ENCODE measurements at regions not wholly inside any gene's neighbourhood (a gene's known extent, or its start where the extent isn't known, plus 50 kb on each side); places are given as distances from the start of the nearest gene placed in this dataset.

- H3K9ac ChIP-seq: no peak overlapping the region
- no peak overlapping the region for H2AFZ ChIP-seq (ENCODE audit: low read depth)
- H3K9me2 ChIP-seq: no peaks in the 10 kb centered on the region
- H3K36me3 ChIP-seq (replicated peaks in 1 of 2; ENCODE audit: control insufficient read depth in 1 of 2, insufficient read depth in 2 of 2, low read length in 1 of 2): no peaks in the 10 kb centered on the region
- H3K9me3 ChIP-seq: peaks cover 5% of the 10 kb centered on the region
- no peak overlapping the region for H3K4me3 ChIP-seq (ENCODE audit: low read depth in 2 of 2, low read length in 1 of 2)
- CTCF ChIA-PET: no interaction called here
- 22% methylated on average over 5 of the region's 10 CpGs for WGBS (ENCODE audit: low lambda C conversion rate)
- no peak for DNase-seq
- POLR2A ChIA-PET: no interaction called here
- H3F3A ChIP-seq (replicated peaks; ENCODE audit: insufficient read depth): no peaks in the 10 kb centered on the region
- no peak for TF ChIP-seq PBX3 (IDR thresholded peaks at IDR 0.05)
- TF ChIP-seq YY1 (IDR thresholded peaks at IDR 0.05; ENCODE audit: low read depth): no peak
- TF ChIP-seq USF1 (IDR thresholded peaks at IDR 0.05; ENCODE audit: borderline replicate concordance, low read depth): no peak
- no peak for TF ChIP-seq SIN3A (IDR thresholded peaks at IDR 0.05; ENCODE audit: borderline replicate concordance, low read depth, low read length)
- no peak for TF ChIP-seq MAX (IDR thresholded peaks at IDR 0.05; ENCODE audit: low read depth)
- no peak for TF ChIP-seq JUND (IDR thresholded peaks at IDR 0.05)
- TF ChIP-seq EP300 (IDR thresholded peaks at IDR 0.05; ENCODE audit: borderline replicate concordance in 1 of 2, low read depth in 1 of 2, low read length in 1 of 2): no peak
- TF ChIP-seq MXI1 (IDR thresholded peaks at IDR 0.05; ENCODE audit: low read depth, low read length): no peak
- no peaks in the 10 kb centered on the region for H3K27me3 ChIP-seq (ENCODE audit: insufficient read depth)
- no peaks in the 10 kb centered on the region for H3K4me1 ChIP-seq (ENCODE audit: control insufficient read depth in 1 of 2, insufficient read depth in 2 of 2, low read depth in 1 of 2, low read length in 1 of 2)
- H3K27ac ChIP-seq (ENCODE audit: low read depth in 2 of 2, low read length in 1 of 2): no peak overlapping the region
- no peaks in the 10 kb centered on the region for H3K79me2 ChIP-seq (ENCODE audit: insufficient read depth)
- no peaks in the 10 kb centered on the region for H4K20me1 ChIP-seq (ENCODE audit: insufficient read depth)
- H3K4me2 ChIP-seq: no peak overlapping the region
Observed at GRCh38 chr7:157472311-157473050, 135.7 kb downstream of the DNAJB6 start.

GRCh38 chr7:157473051-157473569, 136.3 kb downstream of the DNAJB6 start:
- H3K4me1 ChIP-seq (ENCODE audit: control insufficient read depth in 1 of 2, insufficient read depth in 2 of 2, low read depth in 1 of 2, low read length in 1 of 2): no peaks in the 10 kb centered on the region
- no peak overlapping the region for H3K9ac ChIP-seq
- no peaks in the 10 kb centered on the region for H3K9me2 ChIP-seq
- H2AFZ ChIP-seq (ENCODE audit: low read depth): no peak overlapping the region
- POLR2A ChIA-PET: no interaction called here
- no peaks in the 10 kb centered on the region for H4K20me1 ChIP-seq (ENCODE audit: insufficient read depth)
- CTCF ChIA-PET: interaction anchor here (1.4 kb wide), 1 partner anchor 9 kb away, joined by 8 read pairs; no protein-coding TSS in a partner anchor
- no peak overlapping the region for H3K27ac ChIP-seq (ENCODE audit: low read depth in 2 of 2, low read length in 1 of 2)
- H3K27me3 ChIP-seq (ENCODE audit: insufficient read depth): no peaks in the 10 kb centered on the region
- H3K79me2 ChIP-seq (ENCODE audit: insufficient read depth): no peaks in the 10 kb centered on the region
- no peaks in the 10 kb centered on the region for H3F3A ChIP-seq (replicated peaks; ENCODE audit: insufficient read depth)
- peaks cover 5% of the 10 kb centered on the region for H3K9me3 ChIP-seq
- WGBS (ENCODE audit: low lambda C conversion rate): 7% methylated on average over 4 of the region's 4 CpGs
- H3K4me2 ChIP-seq: no peak overlapping the region
- no peak overlapping the region for H3K4me3 ChIP-seq (ENCODE audit: low read depth in 2 of 2, low read length in 1 of 2)
- no peak for TF ChIP-seq FOXJ3 (CRISPR knock-in tag; IDR thresholded peaks at IDR 0.05)
- no peak for TF ChIP-seq IRF3 (IDR thresholded peaks at IDR 0.05; ENCODE audit: low read depth, low read length)
- TF ChIP-seq MXI1 (IDR thresholded peaks at IDR 0.05; ENCODE audit: low read depth, low read length): no peak
- TF ChIP-seq CHD2 (IDR thresholded peaks at IDR 0.05; ENCODE audit: low read length, partially characterized antibody): no peak
- TF ChIP-seq ZBTB33 (IDR thresholded peaks at IDR 0.05; ENCODE audit: borderline replicate concordance, low read depth): no peak
- no peak for TF ChIP-seq POLR2AphosphoS5 (IDR thresholded peaks at IDR 0.05; ENCODE audit: low read depth, low read length)
- no peak for TF ChIP-seq RXRA (IDR thresholded peaks at IDR 0.05; ENCODE audit: borderline replicate concordance, low read depth)
- no peak for TF ChIP-seq MAX (IDR thresholded peaks at IDR 0.05; ENCODE audit: low read depth)
- no peak for TF ChIP-seq RFX5 (IDR thresholded peaks at IDR 0.05; ENCODE audit: low read length)
- TF ChIP-seq NFIC (IDR thresholded peaks at IDR 0.05; ENCODE audit: borderline replicate concordance): no peak
- TF ChIP-seq USF2 (IDR thresholded peaks at IDR 0.05; ENCODE audit: borderline replicate concordance, low read depth, low read length): no peak
- TF ChIP-seq SIN3A (IDR thresholded peaks at IDR 0.05; ENCODE audit: borderline replicate concordance, low read depth, low read length): no peak
- no peak for TF ChIP-seq PBX3 (IDR thresholded peaks at IDR 0.05)
- TF ChIP-seq NRF1 (IDR thresholded peaks at IDR 0.05; ENCODE audit: low read depth, low read length): no peak
- no peaks in the 10 kb centered on the region for H3K36me3 ChIP-seq (replicated peaks in 1 of 2; ENCODE audit: control insufficient read depth in 1 of 2, insufficient read depth in 2 of 2, low read length in 1 of 2)
- no peak for DNase-seq

All from SK-N-SH (cell line).